HCT116 (cell line): ENCODE measurements at regions not wholly inside any gene's neighbourhood (a gene's known extent, or its start where the extent isn't known, plus 50 kb on each side); places are given as distances from the start of the nearest gene placed in this dataset.

Source experiments
- ATAC-seq: fragments of 200-7000 bp; cut with Tn5 transposase; 2 replicates; pipeline ENCODE4 v1.9.1; 2020; ENCODE audit warnings: mild to moderate bottlenecking, moderate library complexity
- BruUV-seq: library from RNA; stranded (reverse); fragments of 400-500 nt; replicated peaks from 2 replicates; lab custom pipeline; 2021; lab: Mats Ljungman, UMichigan
- CTCF ChIA-PET: fragments of 300-600 bp; sonication (Branson Sonifier 250); formaldehyde crosslinking; loops from one replicate; lab custom pipeline; 2021; ENCODE audit warnings: antibody characterized with exemption; lab: Charles Lee
- POLR2A ChIA-PET: fragments of 300-600, 350-600 bp; sonication (Branson Sonifier 250); formaldehyde crosslinking; loops from one replicate; lab custom pipeline; 2021; ENCODE audit warnings: antibody characterized with exemption; lab: Charles Lee
- RAD21 ChIA-PET, 2 experiments: fragments of 300-600 bp; sonication (Branson Sonifier 250); formaldehyde crosslinking; loops; one replicate each; lab custom pipeline; 2023; ENCODE audit warnings: low total read pairs in 2 of 2; ENCODE audit not compliant: uncharacterized antibody in 2 of 2, unreplicated experiment in 2 of 2, low non-redundant PET in 1 of 2; lab: Charles Lee
- DNase-seq: peaks from one replicate; pipeline ENCODE4 v3.0.0-alpha.2; 2010; ENCODE audit warnings: low read depth, low spot score
- H2AFZ ChIP-seq: fragments of 200-600 bp; shearing (Covaris generic), sonication (generic); 2 replicates; pipeline ENCODE4 v1.6.1; 2017; ENCODE audit warnings: low read depth, mixed run types, mixed read lengths, antibody characterized with exemption, low read length; ENCODE audit not compliant: poor library complexity, severe bottlenecking
- H3K27ac ChIP-seq: 2 replicates; pipeline ENCODE4 v1.5.1; 2012; ENCODE audit warnings: low read depth, low read length
- H3K27me3 ChIP-seq: fragments of 200-600 bp; sonication (generic); 2 replicates; pipeline ENCODE4 v1.6.1; 2016; ENCODE audit warnings: mixed run types, low read length, mixed read lengths; ENCODE audit not compliant: insufficient read depth
- H3K36me3 ChIP-seq, 2 experiments: fragments of 200-500 bp in 1 of 2; fragments of 200-600 bp in 1 of 2; sonication (Bioruptor generic) in 1 of 2; sonication (generic) in 1 of 2; 2 replicates each; pipeline versions ENCODE4 v1.5.1 to v1.6.1; 2014 to 2016; ENCODE audit warnings: low read length in 2 of 2, inconsistent platforms in 1 of 2, mixed read lengths in 1 of 2, mixed run types in 1 of 2; ENCODE audit not compliant: insufficient read depth in 2 of 2, control insufficient read depth in 1 of 2
- H3K4me1 ChIP-seq, 2 experiments: fragments of 200-600 bp in 1 of 2; sonication (generic) in 1 of 2; 2 replicates each; pipeline versions ENCODE4 v1.5.1 to v1.6.1; 2012 to 2017; ENCODE audit warnings: low read length in 2 of 2, inconsistent platforms in 1 of 2, mild to moderate bottlenecking in 1 of 2, mixed read lengths in 1 of 2, mixed run types in 1 of 2, moderate library complexity in 1 of 2; ENCODE audit not compliant: insufficient read depth in 2 of 2, control insufficient read depth in 1 of 2
- H3K4me2 ChIP-seq: fragments of 200-600 bp; sonication (generic); 2 replicates; pipeline ENCODE4 v1.6.1; 2017; ENCODE audit warnings: mixed run types, low read length, mixed read lengths
- H3K4me3 ChIP-seq, 2 experiments: fragments of 200-600 bp in 1 of 2; sonication (generic) in 1 of 2; replicated peaks in 1 of 2; 2 replicates each; pipeline ENCODE4 v1.5.1; 2011 to 2016; ENCODE audit warnings: low read length in 2 of 2, control low read depth in 1 of 2, low read depth in 1 of 2, mild to moderate bottlenecking in 1 of 2, mixed read lengths in 1 of 2, mixed run types in 1 of 2
- H3K79me2 ChIP-seq: fragments of 200-600 bp; sonication (generic); 2 replicates; pipeline ENCODE4 v1.6.1; 2017; ENCODE audit warnings: mild to moderate bottlenecking, mixed run types, low read length, moderate library complexity, mixed read lengths; ENCODE audit not compliant: insufficient read depth
- H3K9ac ChIP-seq: fragments of 200-600 bp; sonication (generic); 2 replicates; pipeline ENCODE4 v1.6.1; 2016; ENCODE audit warnings: low read length, mixed read lengths
- H3K9me2 ChIP-seq: fragments of 200-600 bp; sonication (generic), shearing (Covaris generic); 2 replicates; pipeline ENCODE4 v1.6.1; 2017; ENCODE audit warnings: mixed run types, mild to moderate bottlenecking, moderate library complexity; ENCODE audit not compliant: insufficient read depth
- H3K9me3 ChIP-seq, 2 experiments: fragments of 200-500 bp in 1 of 2; fragments of 200-600 bp in 1 of 2; sonication (Bioruptor generic) in 1 of 2; sonication (generic) in 1 of 2; 2 replicates each; pipeline ENCODE4 v1.6.1; 2014 to 2017; ENCODE audit warnings: low read length in 2 of 2, mixed read lengths in 2 of 2, inconsistent platforms in 1 of 2, low read depth in 1 of 2, mild to moderate bottlenecking in 1 of 2, mixed run types in 1 of 2, moderate library complexity in 1 of 2; ENCODE audit not compliant: control insufficient read depth in 1 of 2, insufficient read depth in 1 of 2
- H4K20me1 ChIP-seq: fragments of 200-600 bp; sonication (generic), shearing (Covaris generic); 2 replicates; pipeline ENCODE4 v1.6.1; 2017; ENCODE audit warnings: mixed run types, mild to moderate bottlenecking, moderate library complexity; ENCODE audit not compliant: insufficient read depth
- EGR1 ChIP-seq: IDR thresholded peaks from 2 replicates; pipeline ENCODE4 v1.6.1; 2012; ENCODE audit warnings: low read depth
- ELF1 ChIP-seq: IDR thresholded peaks from 2 replicates; pipeline ENCODE4 v1.6.1; 2012; ENCODE audit warnings: low read depth, borderline replicate concordance
- POLR2A ChIP-seq: IDR thresholded peaks from 2 replicates; pipeline ENCODE4 v1.7.0; 2011; ENCODE audit warnings: borderline replicate concordance; ENCODE audit not compliant: insufficient read depth, insufficient read length; ENCODE audit errors: extremely low read depth
- RAD21 ChIP-seq: IDR thresholded peaks from 2 replicates; pipeline ENCODE4 v1.6.1; 2012; ENCODE audit warnings: low read depth, mild to moderate bottlenecking
- TCF7L2 ChIP-seq: IDR thresholded peaks from 2 replicates; pipeline ENCODE4 v1.7.0; 2011; ENCODE audit warnings: borderline replicate concordance, inconsistent platforms; ENCODE audit not compliant: insufficient read depth, insufficient read length; ENCODE audit errors: extremely low read depth
- YY1 ChIP-seq: IDR thresholded peaks from 2 replicates; pipeline ENCODE4 v1.6.1; 2011; ENCODE audit warnings: low read length, low read depth, moderate library complexity, mild to moderate bottlenecking; ENCODE audit not compliant: insufficient replicate concordance; ENCODE audit errors: extremely low read depth
- ZNF274 ChIP-seq: fragments of 200-500 bp; sonication (Bioruptor generic); IDR thresholded peaks from 2 replicates; pipeline ENCODE4 v1.6.1; 2014; ENCODE audit warnings: mild to moderate bottlenecking, low read depth, low read length, inconsistent platforms
- intact Hi-C: fragments of 100-400 bp; cut with micrococcal nuclease; formaldehyde crosslinking; loops from 2 replicates; pipeline ENCODE4 v1.10.0; 2022
- TF ChIP-seq, protein P1 (sequence below): IDR thresholded peaks from 2 replicates; pipeline ENCODE4 v1.6.1; 2012
- TF ChIP-seq, protein P2 (sequence below): IDR thresholded peaks from 2 replicates; pipeline ENCODE4 v1.6.1; 2012

DNA sequence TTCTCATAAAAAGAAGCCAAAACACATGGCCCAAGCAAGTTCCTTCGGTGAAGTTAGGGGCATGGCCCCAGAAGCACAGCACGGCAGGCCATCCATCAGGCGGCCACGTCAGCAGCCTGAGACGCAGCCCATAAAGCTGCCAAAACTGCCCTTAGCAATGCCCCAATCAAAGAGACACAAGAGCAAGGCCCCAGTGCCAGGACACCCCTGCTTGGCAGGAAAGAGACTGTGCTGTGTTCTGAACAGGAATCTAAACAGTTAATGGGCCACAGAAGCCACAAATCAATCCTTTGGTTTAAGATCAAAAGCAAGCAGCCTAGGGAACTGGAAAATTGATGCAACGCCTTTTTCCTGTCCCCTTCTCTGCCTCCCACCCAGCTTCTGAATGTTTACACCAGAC lies 497.0 kb upstream of the USP24 start:
- TF ChIP-seq TCF7L2 (peak; percentile 83), POLR2A (no peak)
- Histone ChIP-seq H3K4me1 (no peaks in the 10 kb centered on the region), H3K79me2 (no peaks in the 10 kb centered on the region), H3K4me3 (no peak overlapping the region), H2AFZ (no peak overlapping the region), H4K20me1 (no peaks in the 10 kb centered on the region), H3K36me3 (no peaks in the 10 kb centered on the region), H3K9me3 (no peaks in the 10 kb centered on the region), H3K27me3 (no peaks in the 10 kb centered on the region), H3K9me2 (no peaks in the 10 kb centered on the region), H3K4me2 (no peak overlapping the region), H3K9ac (no peak overlapping the region), H3K27ac (no peak overlapping the region)
- CTCF ChIA-PET: no interaction called here
- POLR2A ChIA-PET: no interaction called here
- RAD21 ChIA-PET: no interaction called here
- DNase-seq (no peak), ATAC-seq (no peak)
- intact Hi-C loops: no loop called here
- no TSS peak for BruUV-seq

DNA sequence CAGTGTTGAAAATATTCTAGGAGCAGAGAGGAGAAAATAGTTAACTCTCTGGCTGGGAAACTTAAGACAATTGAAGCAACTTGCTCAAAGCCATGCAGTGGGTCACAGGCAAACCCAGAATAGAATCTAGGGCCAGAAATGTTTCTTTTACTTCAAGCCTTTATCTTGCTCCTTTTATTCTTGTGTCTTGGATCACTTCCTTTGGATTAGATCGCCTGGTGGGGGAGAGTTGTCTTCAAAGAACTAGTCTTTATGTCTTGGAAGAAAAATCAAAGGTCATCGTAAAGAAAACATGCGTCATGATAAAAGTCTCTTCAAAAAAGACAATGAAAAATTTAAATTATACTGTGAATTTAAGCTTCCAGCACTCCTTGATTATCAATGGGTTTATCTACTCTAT lies 493.6 kb upstream of the USP24 start:
- ATAC-seq (no peak), DNase-seq (no peak)
- ChIA-PET CTCF (no interaction called here), RAD21 (no interaction called here), POLR2A (no interaction called here)
- H3K4me2 ChIP-seq: no peak overlapping the region
- no peak overlapping the region for H3K4me3 ChIP-seq
- H4K20me1 ChIP-seq: no peaks in the 10 kb centered on the region
- intact Hi-C loops: no loop called here
- H3K9me3 ChIP-seq: no peaks in the 10 kb centered on the region
- H3K27ac ChIP-seq: no peak overlapping the region
- H3K4me1 ChIP-seq: no peaks in the 10 kb centered on the region
- H3K9me2 ChIP-seq: no peaks in the 10 kb centered on the region
- no peaks in the 10 kb centered on the region for H3K79me2 ChIP-seq
- no peak overlapping the region for H3K9ac ChIP-seq
- BruUV-seq: no TSS peak
- no peak overlapping the region for H2AFZ ChIP-seq
- no peaks in the 10 kb centered on the region for H3K27me3 ChIP-seq
- no peaks in the 10 kb centered on the region for H3K36me3 ChIP-seq
- TF ChIP-seq, protein P1, sequence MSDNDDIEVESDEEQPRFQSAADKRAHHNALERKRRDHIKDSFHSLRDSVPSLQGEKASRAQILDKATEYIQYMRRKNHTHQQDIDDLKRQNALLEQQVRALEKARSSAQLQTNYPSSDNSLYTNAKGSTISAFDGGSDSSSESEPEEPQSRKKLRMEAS: no peak
- TF ChIP-seq, protein P2, sequence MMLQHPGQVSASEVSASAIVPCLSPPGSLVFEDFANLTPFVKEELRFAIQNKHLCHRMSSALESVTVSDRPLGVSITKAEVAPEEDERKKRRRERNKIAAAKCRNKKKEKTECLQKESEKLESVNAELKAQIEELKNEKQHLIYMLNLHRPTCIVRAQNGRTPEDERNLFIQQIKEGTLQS: no peak
- TF ChIP-seq EGR1: no peak
- no peak for TF ChIP-seq ZNF274
- TF ChIP-seq YY1: no peak
- TF ChIP-seq ELF1: no peak
- TF ChIP-seq RAD21: no peak
- TF ChIP-seq TCF7L2: peak; percentile 25
